HepG2 (cell line): ENCODE measurements at regions not wholly inside any gene's neighbourhood (a gene's known extent, or its start where the extent isn't known, plus 50 kb on each side); places are given as distances from the start of the nearest gene placed in this dataset.

Source experiments
- ATAC-seq: fragments of 200-7000 bp; cut with Tn5 transposase; 3 replicates; pipeline ENCODE4 v1.9.1; 2020; ENCODE audit warnings: mild to moderate bottlenecking, moderate library complexity
- BruUV-seq: library from RNA; stranded (reverse); fragments of 400-500 nt; replicated peaks from 2 replicates; lab custom pipeline; 2021; lab: Mats Ljungman, UMichigan
- CTCF ChIA-PET: fragments of 300-600 bp; formaldehyde crosslinking; extraction: SDS; loops from one replicate; lab custom pipeline; 2021; ENCODE audit warnings: low total read pairs, inconsistent platforms, low intra/inter-chr PET ratio; lab: Yijun Ruan, JAX
- POLR2A ChIA-PET: fragments of 350-600 bp; sonication (Branson Sonifier 250); formaldehyde crosslinking; loops from one replicate; lab custom pipeline; 2020; ENCODE audit warnings: antibody characterized with exemption, inconsistent platforms; lab: Yijun Ruan, JAX
- DNase-seq: peaks from one replicate; pipeline ENCODE4 v3.0.0-alpha.2; 2015; ENCODE audit warnings: low spot score
- FAIRE-seq: peaks from 3 replicates; lab custom pipeline; 2011; peaks lifted over from hg19 to GRCh38; lab: Jason Lieb, UNC
- H2AFZ ChIP-seq: one replicate; pipeline ENCODE4 v1.6.1; 2011; ENCODE audit warnings: low read length, inconsistent platforms
- H3K27ac ChIP-seq: fragments of 300-600 bp; 3 replicates; pipeline ENCODE4 v1.8.0; 2011; ENCODE audit warnings: mixed run types, mild to moderate bottlenecking, mixed read lengths, low read length, inconsistent platforms; ENCODE audit not compliant: insufficient read depth; ENCODE audit errors: extremely low read length
- H3K27me3 ChIP-seq, 2 experiments: fragments of 200-600 bp in 1 of 2; 2 replicates in 1 of 2; 3 replicates in 1 of 2; pipeline versions ENCODE4 v1.6.0 to v1.8.0; 2011; ENCODE audit warnings: low read length in 2 of 2, mild to moderate bottlenecking in 2 of 2, moderate library complexity in 2 of 2, inconsistent platforms in 1 of 2; ENCODE audit not compliant: insufficient read depth in 2 of 2, control insufficient read depth in 1 of 2
- H3K36me3 ChIP-seq, 2 experiments: fragments of 200-600 bp in 1 of 2; replicated peaks in 1 of 2; 2 replicates in 1 of 2; 3 replicates in 1 of 2; pipeline versions ENCODE4 v1.5.1 to v1.8.0; 2011; ENCODE audit warnings: low read length in 2 of 2, inconsistent platforms in 1 of 2; ENCODE audit not compliant: insufficient read depth in 2 of 2, control insufficient read depth in 1 of 2
- H3K4me1 ChIP-seq: 2 replicates; pipeline ENCODE4 v1.5.1; 2012; ENCODE audit warnings: low read length, inconsistent platforms; ENCODE audit not compliant: insufficient read depth
- H3K4me2 ChIP-seq: 2 replicates; pipeline ENCODE4 v1.6.0; 2011; ENCODE audit warnings: low read depth, low read length, inconsistent platforms
- H3K4me3 ChIP-seq, 3 experiments: fragments of 200-600 bp in 1 of 3; sonication (generic), shearing (Covaris generic) in 1 of 3; replicated peaks in 1 of 3; 2 replicates each; pipeline ENCODE4 v1.5.1; 2011 to 2016; ENCODE audit warnings: low read length in 3 of 3, inconsistent platforms in 2 of 3, low read depth in 2 of 3, mild to moderate bottlenecking in 2 of 3, control low read depth in 1 of 3, mixed read lengths in 1 of 3; ENCODE audit not compliant: insufficient read depth in 1 of 3
- H3K79me2 ChIP-seq: one replicate; pipeline ENCODE4 v1.6.1; 2011; ENCODE audit warnings: low read length, inconsistent platforms; ENCODE audit not compliant: insufficient read depth
- H3K9ac ChIP-seq: 2 replicates; pipeline ENCODE4 v1.6.0; 2011; ENCODE audit warnings: mild to moderate bottlenecking, low read depth, low read length, inconsistent platforms; ENCODE audit not compliant: insufficient read depth
- H3K9me3 ChIP-seq: 2 replicates; pipeline ENCODE4 v1.5.1; 2012; ENCODE audit warnings: mild to moderate bottlenecking, low read length
- H4K20me1 ChIP-seq: 2 replicates; pipeline ENCODE4 v1.6.0; 2011; ENCODE audit warnings: inconsistent platforms, mild to moderate bottlenecking, low read length, moderate library complexity; ENCODE audit not compliant: insufficient read depth
- ATF7-NPFF ChIP-seq: sonication (generic); formaldehyde crosslinking; IDR thresholded peaks from 2 replicates; pipeline ENCODE4 v1.8.1; 2023; ENCODE audit warnings: mild to moderate bottlenecking, low read depth, missing genetic modification reagents, moderate library complexity
- GZF1 ChIP-seq: sonication (generic); formaldehyde crosslinking; IDR thresholded peaks from 2 replicates; pipeline ENCODE4 v1.5.1; 2020; ENCODE audit warnings: mild to moderate bottlenecking, missing genetic modification reagents
- IKZF4 ChIP-seq: sonication (generic); formaldehyde crosslinking; IDR thresholded peaks from 2 replicates; pipeline ENCODE4 v1.5.1; 2020; ENCODE audit warnings: borderline replicate concordance, mild to moderate bottlenecking, low read depth, missing genetic modification reagents; ENCODE audit errors: not compliant biosample characterization
- KAT7 ChIP-seq: IDR thresholded peaks from 2 replicates; pipeline ENCODE4 v1.6.1; 2018; ENCODE audit warnings: borderline replicate concordance, missing compliant biosample characterization
- NFIB ChIP-seq: sonication (generic); formaldehyde crosslinking; IDR thresholded peaks from 2 replicates; pipeline ENCODE4 v1.9.0; 2021; ENCODE audit warnings: missing genetic modification reagents, mild to moderate bottlenecking, borderline replicate concordance
- NFIC ChIP-seq: IDR thresholded peaks from 2 replicates; pipeline ENCODE4 v1.6.1; 2012; ENCODE audit warnings: mild to moderate bottlenecking, low read length, inconsistent platforms
- POLR2G ChIP-seq: fragments of 200-400 bp; formaldehyde crosslinking; IDR thresholded peaks from 2 replicates; pipeline ENCODE4 v1.6.1; 2018; ENCODE audit warnings: mild to moderate bottlenecking, low read depth, low read length, moderate library complexity
- RFX5 ChIP-seq: IDR thresholded peaks from 2 replicates; pipeline ENCODE4 v1.6.1; 2011; ENCODE audit warnings: low read depth, low read length, improper control_type of control experiment
- YEATS2 ChIP-seq: sonication (generic); formaldehyde crosslinking; IDR thresholded peaks from 2 replicates; pipeline ENCODE4 v1.4.0; 2020; ENCODE audit warnings: missing genetic modification reagents, borderline replicate concordance
- ZFP90 ChIP-seq: sonication (generic); formaldehyde crosslinking; IDR thresholded peaks from 2 replicates; pipeline ENCODE4 v1.8.0; 2022; ENCODE audit warnings: missing genetic modification reagents, mild to moderate bottlenecking, inconsistent platforms, borderline replicate concordance
- ZNF570 ChIP-seq: sonication (generic); formaldehyde crosslinking; IDR thresholded peaks from 2 replicates; pipeline ENCODE4 v1.4.0; 2020; ENCODE audit warnings: mild to moderate bottlenecking, missing genetic modification reagents, borderline replicate concordance
- ZNF687 ChIP-seq: sonication (generic); formaldehyde crosslinking; IDR thresholded peaks from 2 replicates; pipeline ENCODE4 v1.5.1; 2020; ENCODE audit warnings: mild to moderate bottlenecking, missing genetic modification reagents, moderate library complexity
- ZNF879 ChIP-seq: sonication (generic); formaldehyde crosslinking; IDR thresholded peaks from 2 replicates; pipeline ENCODE4 v1.8.1; 2023; ENCODE audit warnings: missing genetic modification reagents
- ZNF891 ChIP-seq: sonication (generic); formaldehyde crosslinking; IDR thresholded peaks from 2 replicates; pipeline ENCODE4 v1.5.0; 2020; ENCODE audit warnings: mild to moderate bottlenecking, missing genetic modification reagents
- ZSCAN22 ChIP-seq: sonication (generic); formaldehyde crosslinking; IDR thresholded peaks from 2 replicates; pipeline ENCODE4 v1.4.0; 2020; ENCODE audit warnings: mild to moderate bottlenecking, missing genetic modification reagents
- WGBS: methylation state at CpG from one replicate; pipeline ENCODE4 v1.1.6; 2017; ENCODE audit warnings: low lambda C conversion rate; 5-methylcytosine and 5-hydroxymethylcytosine counted together
- in situ Hi-C: cut with HindIII; loops from 2 replicates; pipeline ENCODE4 v1.10.0; 2017; ENCODE audit warnings: low pct_unique_long_range_greater_than_20kb; ENCODE audit not compliant: extremely low pct_ligation_motif_present
- intact Hi-C: fragments of 100-400 bp; cut with micrococcal nuclease; formaldehyde crosslinking; loops from one replicate; pipeline ENCODE4 v1.10.0; 2022; ENCODE audit not compliant: unreplicated experiment
- TF ChIP-seq, protein P1 (sequence below): IDR thresholded peaks from 2 replicates; pipeline ENCODE4 v1.6.1; 2018; ENCODE audit warnings: missing genetic modification reagents, mild to moderate bottlenecking, missing compliant biosample characterization

GRCh38 chrX:9336456-9336855 is 128.4 kb upstream of the TBL1X start:
- POLR2A ChIA-PET: no interaction called here
- Histone ChIP-seq H3K4me3 (no peak overlapping the region), H3K27ac (no peak overlapping the region), H3K27me3 (no peaks in the 10 kb centered on the region), H2AFZ (no peak overlapping the region), H3K36me3 (no peaks in the 10 kb centered on the region), H3K9me3 (no peaks in the 10 kb centered on the region), H4K20me1 (no peaks in the 10 kb centered on the region), H3K79me2 (no peaks in the 10 kb centered on the region)
- CTCF ChIA-PET: no interaction called here
- no peak for ATAC-seq
- in situ Hi-C loops (no loop called here), intact Hi-C loops (no loop called here)
- 72% methylated on average over 8 of the region's 8 CpGs for WGBS
- no peak for DNase-seq
- TF ChIP-seq ZNF879: no peak
- TF ChIP-seq, protein P1, sequence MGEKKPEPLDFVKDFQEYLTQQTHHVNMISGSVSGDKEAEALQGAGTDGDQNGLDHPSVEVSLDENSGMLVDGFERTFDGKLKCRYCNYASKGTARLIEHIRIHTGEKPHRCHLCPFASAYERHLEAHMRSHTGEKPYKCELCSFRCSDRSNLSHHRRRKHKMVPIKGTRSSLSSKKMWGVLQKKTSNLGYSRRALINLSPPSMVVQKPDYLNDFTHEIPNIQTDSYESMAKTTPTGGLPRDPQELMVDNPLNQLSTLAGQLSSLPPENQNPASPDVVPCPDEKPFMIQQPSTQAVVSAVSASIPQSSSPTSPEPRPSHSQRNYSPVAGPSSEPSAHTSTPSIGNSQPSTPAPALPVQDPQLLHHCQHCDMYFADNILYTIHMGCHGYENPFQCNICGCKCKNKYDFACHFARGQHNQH (CRISPR knock-in tag): no peak
- no peak for TF ChIP-seq ZSCAN22
- TF ChIP-seq KAT7: no peak
- TF ChIP-seq YEATS2 (CRISPR knock-in tag): no peak
- no peak for TF ChIP-seq ATF7-NPFF (CRISPR knock-in tag)
- TF ChIP-seq NFIC: no peak
- TF ChIP-seq, all 625 proteins: peak for 0
- no TSS peak for BruUV-seq
- no peak for FAIRE-seq
- Histone ChIP-seq H3K9ac (no peak overlapping the region), H3K4me2 (no peak overlapping the region), H3K4me1 (peaks cover 11% of the 10 kb centered on the region; the same call in 1 of the 2 replicates)

DNA sequence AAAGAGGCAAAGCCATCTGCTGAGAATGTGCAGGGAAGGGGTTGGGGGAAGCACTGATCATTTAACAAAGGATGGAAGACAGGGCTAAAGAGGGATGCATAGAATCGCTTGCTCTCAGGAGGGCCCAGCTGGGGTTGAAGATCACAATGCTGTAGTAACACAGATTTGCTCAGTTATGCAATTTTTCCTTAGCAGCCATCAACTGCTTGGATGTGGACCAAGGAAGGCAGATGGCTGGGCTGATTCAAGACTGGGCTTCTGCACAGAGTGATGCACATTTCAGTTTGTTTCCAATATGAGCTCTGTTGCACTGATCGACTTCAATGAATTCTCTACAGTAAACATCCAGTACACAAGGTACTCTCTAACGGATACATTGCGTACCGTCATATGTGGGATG is 127.8 kb upstream of the TBL1X start:
- H3K36me3 ChIP-seq: no peaks in the 10 kb centered on the region
- no TSS peak for BruUV-seq
- DNase-seq: no peak
- H4K20me1 ChIP-seq: no peaks in the 10 kb centered on the region
- no peaks in the 10 kb centered on the region for H3K9me3 ChIP-seq
- H2AFZ ChIP-seq: no peak overlapping the region
- in situ Hi-C loops: no loop called here
- H3K4me2 ChIP-seq: no peak overlapping the region
- ATAC-seq: no peak
- H3K27me3 ChIP-seq: no peaks in the 10 kb centered on the region
- no peak overlapping the region for H3K27ac ChIP-seq
- FAIRE-seq: no peak
- POLR2A ChIA-PET: no interaction called here
- CTCF ChIA-PET: no interaction called here
- H3K4me1 ChIP-seq: peaks cover 15% of the 10 kb centered on the region; the same call in 1 of the 2 replicates
- intact Hi-C loops: no loop called here
- H3K4me3 ChIP-seq: no peak overlapping the region
- WGBS: 75% methylated on average over 5 of the region's 5 CpGs
- no peaks in the 10 kb centered on the region for H3K79me2 ChIP-seq
- H3K9ac ChIP-seq: no peak overlapping the region
- no peak for TF ChIP-seq YEATS2 (CRISPR knock-in tag)
- no peak for TF ChIP-seq RFX5
- TF ChIP-seq ZNF891 (CRISPR knock-in tag): no peak
- no peak for TF ChIP-seq ZNF570 (CRISPR knock-in tag)
- TF ChIP-seq NFIB: no peak
- TF ChIP-seq ZNF687 (CRISPR knock-in tag): no peak
- no peak for TF ChIP-seq POLR2G
- TF ChIP-seq GZF1 (CRISPR knock-in tag): no peak
- TF ChIP-seq IKZF4 (CRISPR knock-in tag): no peak
- TF ChIP-seq ZFP90 (CRISPR knock-in tag): no peak
